Femur (tissue), 1 donor: ENCODE measurements at regions not wholly inside any gene's neighbourhood (a gene's known extent, or its start where the extent isn't known, plus 50 kb on each side); places are given as distances from the start of the nearest gene placed in this dataset.

ENCODE experiments used
- DNase-seq: peaks from one replicate; pipeline ENCODE4 v3.0.0-alpha.2; 2017

- DNase-seq = no peak
These were observed 94.5 kb upstream of the CACNA1A start for GRCh38 chr19:13600802-13601201.

- DNase-seq = no peak
These were observed 93.8 kb upstream of the CACNA1A start for GRCh38 chr19:13600091-13600490.

GRCh38 chr19:13599681-13600080, 93.4 kb upstream of the CACNA1A start:
- DNase-seq = no peak

GRCh38 chr19:13598098-13598497, 91.8 kb upstream of the CACNA1A start:
- no peak for DNase-seq

GRCh38 chr19:13597640-13598039, 91.4 kb upstream of the CACNA1A start:
- peak; percentile 71 for DNase-seq

- DNase-seq = peak; percentile 72
These were observed 82.9 kb upstream of the CACNA1A start for GRCh38 chr19:13588957-13589833.

- DNase-seq = no peak
These were observed 79.2 kb upstream of the CACNA1A start for GRCh38 chr19:13585512-13585911.

GRCh38 chr19:13583753-13584152, 77.5 kb upstream of the CACNA1A start:
- no peak for DNase-seq

- no peak for DNase-seq
These were observed 76.8 kb upstream of the CACNA1A start for GRCh38 chr19:13583114-13583513.

- no peak for DNase-seq
These were observed 75.3 kb upstream of the CACNA1A start for GRCh38 chr19:13581576-13581975.

- DNase-seq = no peak
These were observed 73.2 kb upstream of the CACNA1A start for GRCh38 chr19:13579388-13580060.

GRCh38 chr19:13576726-13577125, 70.4 kb upstream of the CACNA1A start:
- DNase-seq = no peak

- DNase-seq = no peak
These were observed 68.7 kb upstream of the CACNA1A start for GRCh38 chr19:13574933-13575332.

GRCh38 chr19:13573056-13573667, 66.9 kb upstream of the CACNA1A start:
- no peak for DNase-seq

GRCh38 chr19:13561461-13561860, 55.2 kb upstream of the CACNA1A start:
- no peak for DNase-seq

GRCh38 chr19:13557756-13558398, 51.6 kb upstream of the CACNA1A start:
- DNase-seq = no peak

- no peak for DNase-seq
These were observed 50.3 kb upstream of the CACNA1A start for GRCh38 chr19:13556552-13556951.
